H1 (cell line): ENCODE measurements at regions not wholly inside any gene's neighbourhood (a gene's known extent, or its start where the extent isn't known, plus 50 kb on each side); places are given as distances from the start of the nearest gene placed in this dataset.

Experiments used
- BRCA1 ChIP-seq: IDR thresholded peaks from 2 replicates; pipeline ENCODE4 v1.6.1; 2012; ENCODE audit warnings: low read depth, low read length, improper control_type of control experiment
- EP300 ChIP-seq, 2 experiments: IDR thresholded peaks; 1 replicate in 1 of 2; 2 replicates in 1 of 2; pipeline ENCODE4 v1.6.1; 2011 to 2012; ENCODE audit warnings: low read depth in 2 of 2, low read length in 2 of 2, mild to moderate bottlenecking in 2 of 2, borderline replicate concordance in 1 of 2, inconsistent platforms in 1 of 2, moderate library complexity in 1 of 2
- KDM4A ChIP-seq: IDR thresholded peaks from one replicate; pipeline ENCODE4 v1.7.1; 2012; ENCODE audit warnings: low read depth, mild to moderate bottlenecking, moderate library complexity, low read length, inconsistent platforms; ENCODE audit not compliant: severe bottlenecking
- RAD21 ChIP-seq, 2 experiments: IDR thresholded peaks in 1 of 2; conservative IDR thresholded peaks in 1 of 2; 2 replicates each; pipeline ENCODE4 v1.6.1; 2011; ENCODE audit warnings: low read depth in 2 of 2, low read length in 2 of 2, improper control_type of control experiment in 1 of 2, inconsistent platforms in 1 of 2, mild to moderate bottlenecking in 1 of 2, moderate library complexity in 1 of 2
- RFX5 ChIP-seq: IDR thresholded peaks from 2 replicates; pipeline ENCODE4 v1.6.1; 2011; ENCODE audit warnings: low read depth, low read length, improper control_type of control experiment, borderline replicate concordance
- TF ChIP-seq, protein P1 (sequence below): IDR thresholded peaks from 2 replicates; pipeline ENCODE4 v1.6.1; 2012; ENCODE audit warnings: inconsistent platforms

GRCh38 chr17:53093391-53093790 lies 729.3 kb upstream of the KIF2B start (continued):
- TF ChIP-seq RAD21 (IDR thresholded peaks at IDR 0.05 in 1 of 2, conservative IDR thresholded peaks at IDR 0.05 in 1 of 2; ENCODE audit: low read depth in 2 of 2, low read length in 2 of 2) = no peak
- TF ChIP-seq KDM4A = no peak
- TF ChIP-seq EP300 (IDR thresholded peaks at IDR 0.05; ENCODE audit: borderline replicate concordance in 1 of 2, low read depth in 2 of 2, low read length in 2 of 2) = no peak
- no peak for TF ChIP-seq BRCA1
- TF ChIP-seq, protein P1, sequence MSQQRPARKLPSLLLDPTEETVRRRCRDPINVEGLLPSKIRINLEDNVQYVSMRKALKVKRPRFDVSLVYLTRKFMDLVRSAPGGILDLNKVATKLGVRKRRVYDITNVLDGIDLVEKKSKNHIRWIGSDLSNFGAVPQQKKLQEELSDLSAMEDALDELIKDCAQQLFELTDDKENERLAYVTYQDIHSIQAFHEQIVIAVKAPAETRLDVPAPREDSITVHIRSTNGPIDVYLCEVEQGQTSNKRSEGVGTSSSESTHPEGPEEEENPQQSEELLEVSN = no peak
- TF ChIP-seq RFX5 = no peak
